A549 (cell line): ENCODE measurements at regions not wholly inside any gene's neighbourhood (a gene's known extent, or its start where the extent isn't known, plus 50 kb on each side); places are given as distances from the start of the nearest gene placed in this dataset.

ENCODE experiments used
- ATAC-seq, 2 experiments: fragments of 200-7000 bp in 1 of 2; fragments of >200 bp in 1 of 2; cut with Nextera tagmentation in 1 of 2; cut with Tn5 transposase in 1 of 2; 3 replicates each; pipeline versions ENCODE4 v1.8.0 to v1.9.1; 2018 to 2020; ENCODE audit warnings: mild to moderate bottlenecking in 1 of 2, moderate library complexity in 1 of 2
- CTCF ChIA-PET: fragments of 300-600 bp; sonication (Branson Sonifier 250); formaldehyde crosslinking; extraction: SDS; loops from one replicate; lab custom pipeline; 2021; ENCODE audit warnings: antibody characterized with exemption, inconsistent platforms; lab: Yijun Ruan, JAX
- POLR2A ChIA-PET: fragments of 350-600 bp; formaldehyde crosslinking; extraction: SDS; loops from one replicate; lab custom pipeline; 2021; ENCODE audit warnings: antibody characterized with exemption, inconsistent platforms; lab: Yijun Ruan, JAX
- DNase-seq, 2 experiments: peaks; one replicate each; pipeline versions ENCODE4 v3.0.0 to v3.0.0-alpha.2; 2011 to 2016; ENCODE audit warnings: low read depth in 1 of 2, low spot score in 1 of 2
- FAIRE-seq: peaks from 2 replicates; lab custom pipeline; 2011; peaks lifted over from hg19 to GRCh38; lab: Jason Lieb, UNC
- H3K27ac ChIP-seq, 2 experiments: fragments of >200 bp; sonication (Bioruptor Twin); formaldehyde crosslinking; 3 replicates each; pipeline ENCODE4 v1.5.1; 2016 to 2017
- H3K4me1 ChIP-seq: fragments of >200 bp; sonication (Bioruptor Twin); formaldehyde crosslinking; 3 replicates; pipeline ENCODE4 v1.6.1; 2016
- H3K4me2 ChIP-seq: fragments of >200 bp; sonication (Bioruptor Twin); formaldehyde crosslinking; 3 replicates; pipeline ENCODE4 v1.6.1; 2016
- H3K4me3 ChIP-seq: fragments of >200 bp; sonication (Bioruptor Twin); formaldehyde crosslinking; 3 replicates; pipeline ENCODE4 v1.5.1; 2016
- H3K9me3 ChIP-seq: fragments of >200 bp; sonication (Bioruptor Twin); formaldehyde crosslinking; 3 replicates; pipeline ENCODE4 v1.6.1; 2016
- CEBPB ChIP-seq, 2 experiments: fragments of >200 bp in 1 of 2; sonication (Bioruptor Twin) in 1 of 2; formaldehyde crosslinking in 1 of 2; IDR thresholded peaks; 2 replicates each; pipeline ENCODE4 v1.6.1; 2012 to 2016
- E2F6 ChIP-seq: IDR thresholded peaks from 2 replicates; pipeline ENCODE4 v1.6.1; 2012; ENCODE audit warnings: low read depth, borderline replicate concordance
- HEYL ChIP-seq: fragments of 250-450 bp; sonication (Bioruptor Pico); IDR thresholded peaks from 2 replicates; pipeline ENCODE4 v1.8.0; 2021; ENCODE audit warnings: mild to moderate bottlenecking, moderate library complexity
- HMGXB4 ChIP-seq: fragments of 250-450 bp; sonication (Bioruptor Pico); IDR thresholded peaks from 2 replicates; pipeline ENCODE4 v1.5.0; 2021; ENCODE audit warnings: mild to moderate bottlenecking, moderate library complexity, borderline replicate concordance
- POLR2AphosphoS2 ChIP-seq: conservative IDR thresholded peaks from 2 replicates; pipeline ENCODE4 v1.6.1; 2012; ENCODE audit warnings: low read length, improper control_type of control experiment, inconsistent platforms
- RCOR1 ChIP-seq: fragments of 150-350 bp; IDR thresholded peaks from 2 replicates; pipeline ENCODE4 v1.6.1; 2014; ENCODE audit warnings: antibody characterized with exemption, low read length, low read depth
- ZSCAN20 ChIP-seq: fragments of 250-450 bp; sonication (Bioruptor Pico); IDR thresholded peaks from 2 replicates; pipeline ENCODE4 v1.8.0; 2022; ENCODE audit warnings: mild to moderate bottlenecking, moderate library complexity
- WGBS: methylation state at CpG from one replicate; pipeline ENCODE4 v1.1.6; 2017; ENCODE audit errors: missing lambda C conversion rate; 5-methylcytosine and 5-hydroxymethylcytosine counted together

- no peak for TF ChIP-seq HEYL (CRISPR knock-in tag)
- TF ChIP-seq HMGXB4 (CRISPR knock-in tag), result no peak
These were observed 50.4 kb upstream of the SCRG1 start (continued) for GRCh38 chr4:173449380-173449717.

GRCh38 chr4:173448608-173449379 lies 49.9 kb upstream of the SCRG1 start:
- H3K27ac ChIP-seq, result no peak overlapping the region
- no peaks in the 10 kb centered on the region for H3K9me3 ChIP-seq
- 29% methylated on average over 4 of the region's 4 CpGs for WGBS
- no peak for DNase-seq
- FAIRE-seq, result no peak
- POLR2A ChIA-PET, result no interaction called here
- no peak for TF ChIP-seq CEBPB (IDR thresholded peaks at IDR 0.05)
- no peak for TF ChIP-seq E2F6
- TF ChIP-seq RCOR1, result no peak
- no peak for TF ChIP-seq POLR2AphosphoS2
- TF ChIP-seq ZSCAN20 (CRISPR knock-in tag), result no peak
- TF ChIP-seq, all 56 proteins: peak for 0
- H3K4me2 ChIP-seq, result no peak overlapping the region
- no peaks in the 10 kb centered on the region for H3K4me1 ChIP-seq
- no peak overlapping the region for H3K4me3 ChIP-seq
- no peak for ATAC-seq
- CTCF ChIA-PET, result interaction anchor here (0.7 kb wide), 2 partner anchors 27 to 44 kb away, joined by 3 to 4 read pairs; no protein-coding TSS in a partner anchor
